Panc1 (cell line): ENCODE measurements at regions not wholly inside any gene's neighbourhood (a gene's known extent, or its start where the extent isn't known, plus 50 kb on each side); places are given as distances from the start of the nearest gene placed in this dataset.

Source experiments
- CTCF ChIP-seq: fragments of 450-650 bp; IDR thresholded peaks from 2 replicates; pipeline ENCODE4 v1.5.1; 2017; ENCODE audit warnings: mild to moderate bottlenecking
- POLR2AphosphoS5 ChIP-seq: IDR thresholded peaks from 2 replicates; pipeline ENCODE4 v1.6.1; 2012; ENCODE audit warnings: mild to moderate bottlenecking, low read depth, low read length, moderate library complexity
- REST ChIP-seq, 2 experiments: IDR thresholded peaks; 2 replicates each; pipeline ENCODE4 v1.6.1; 2011 to 2012; ENCODE audit warnings: low read depth in 2 of 2, control low read depth in 1 of 2, low read length in 1 of 2, mild to moderate bottlenecking in 1 of 2, moderate library complexity in 1 of 2; ENCODE audit not compliant: insufficient read depth in 1 of 2
- SIN3A ChIP-seq: IDR thresholded peaks from 2 replicates; pipeline ENCODE4 v1.6.1; 2012; ENCODE audit warnings: low read depth, mild to moderate bottlenecking, low read length, moderate library complexity, borderline replicate concordance; ENCODE audit not compliant: insufficient read depth

- no peak for TF ChIP-seq CTCF
- TF ChIP-seq SIN3A, result no peak
- TF ChIP-seq POLR2AphosphoS5, result no peak
- TF ChIP-seq REST (IDR thresholded peaks at IDR 0.05; ENCODE audit: insufficient read depth in 1 of 2, low read depth in 2 of 2, low read length in 1 of 2), result no peak
Measured at GRCh38 chr13:44116562-44117332, 237.0 kb downstream of the LACC1 start.
